Inflammatory macrophage treated with lipopolysaccharide for 1 hour (primary cell): ENCODE measurements at regions not wholly inside any gene's neighbourhood (a gene's known extent, or its start where the extent isn't known, plus 50 kb on each side); places are given as distances from the start of the nearest gene placed in this dataset.
A peak's percentile ranks its signal among the peaks of the same experiment; 100 is the strongest.

Experiments
- DNase-seq, 2 donors: peaks; one replicate each; pipeline ENCODE4 v3.0.0-alpha.2; 2020 to 2022

GRCh38 chr13:109846185-109846584 is 59.8 kb upstream of the IRS2 start:
- no peak for DNase-seq

- DNase-seq, result no peak
Measured at GRCh38 chr13:109844396-109844795, 58.0 kb upstream of the IRS2 start.

GRCh38 chr13:109843695-109844094 is 57.3 kb upstream of the IRS2 start:
- DNase-seq, result no peak

- DNase-seq, result no peak
Measured at GRCh38 chr13:109842212-109842920, 56.0 kb upstream of the IRS2 start.

- DNase-seq, result no peak
Measured at GRCh38 chr13:109840893-109841287, 54.5 kb upstream of the IRS2 start.

GRCh38 chr13:109840201-109840892 is 54.0 kb upstream of the IRS2 start:
- DNase-seq, result peak in 1 of 2 donors; percentile 7

GRCh38 chr13:109836629-109837607 is 50.5 kb upstream of the IRS2 start:
- DNase-seq, result no peak
